ES-I3 (cell line): ENCODE measurements at regions not wholly inside any gene's neighbourhood (a gene's known extent, or its start where the extent isn't known, plus 50 kb on each side); places are given as distances from the start of the nearest gene placed in this dataset.

Source experiments
- H3K36me3 ChIP-seq: 2 replicates; pipeline ENCODE4 v1.6.1; 2013; ENCODE audit warnings: mild to moderate bottlenecking, low read length, control low read depth, moderate library complexity; ENCODE audit not compliant: insufficient read depth
- H3K4me1 ChIP-seq: 2 replicates; pipeline ENCODE4 v1.6.1; 2013; ENCODE audit warnings: mild to moderate bottlenecking, control low read depth, low read length; ENCODE audit not compliant: insufficient read depth
- H3K9ac ChIP-seq: 2 replicates; pipeline ENCODE4 v1.6.1; 2013; ENCODE audit warnings: low read depth, mild to moderate bottlenecking, low read length, moderate library complexity
- H3K9me3 ChIP-seq: 2 replicates; pipeline ENCODE4 v1.6.1; 2013; ENCODE audit warnings: mild to moderate bottlenecking, low read length, moderate library complexity; ENCODE audit not compliant: control insufficient read depth, insufficient read depth

GRCh38 chr14:84024231-84024820 is 1505.6 kb upstream of the FLRT2 start:
- Histone ChIP-seq H3K9ac (no peak overlapping the region), H3K9me3 (no peaks in the 10 kb centered on the region), H3K4me1 (no peaks in the 10 kb centered on the region), H3K36me3 (no peaks in the 10 kb centered on the region)

DNA sequence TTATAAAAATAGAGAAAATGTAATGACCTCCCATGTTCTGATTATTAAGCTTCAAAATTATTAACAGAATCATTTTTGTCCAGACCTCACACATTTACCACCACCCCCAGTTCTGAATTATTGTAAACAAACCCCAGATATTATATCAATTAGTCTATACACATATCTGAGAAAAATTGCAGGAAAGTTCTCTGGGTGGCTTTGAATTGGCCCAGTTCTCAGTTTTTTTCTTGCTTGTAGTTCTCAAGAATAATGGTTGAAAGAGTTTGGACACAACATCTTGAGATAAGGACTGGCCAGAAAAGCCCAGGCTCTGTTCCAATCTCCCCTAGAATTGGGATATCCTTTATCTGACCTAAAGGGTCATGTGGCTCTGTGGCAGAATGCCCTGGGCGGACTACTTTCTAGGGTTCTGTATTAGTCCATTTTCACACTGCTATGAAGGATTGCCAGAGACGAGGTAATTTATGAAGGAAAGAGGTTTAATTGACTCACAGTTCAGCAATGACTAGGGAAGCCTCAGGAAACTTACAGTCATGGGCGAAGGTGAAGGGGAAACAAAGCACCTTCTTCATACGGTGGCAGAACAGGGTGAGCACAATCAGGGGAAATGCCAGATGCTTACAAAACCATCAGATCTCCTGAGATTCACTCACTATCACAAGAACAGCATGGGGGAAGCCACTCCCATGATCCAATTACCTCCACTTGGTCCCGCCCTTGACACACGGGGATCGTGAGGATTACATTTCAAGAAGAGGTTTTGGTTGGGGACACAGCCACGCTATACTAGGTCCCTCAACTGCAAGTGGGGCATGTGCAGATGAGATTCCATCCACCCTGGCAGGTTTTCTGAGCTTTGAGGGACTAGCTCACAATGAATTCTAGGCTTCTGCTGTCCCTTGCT is 1504.6 kb upstream of the FLRT2 start:
- Histone ChIP-seq H3K4me1 (no peaks in the 10 kb centered on the region), H3K36me3 (no peaks in the 10 kb centered on the region), H3K9me3 (no peaks in the 10 kb centered on the region), H3K9ac (no peak overlapping the region)

GRCh38 chr14:84027351-84027750 is 1502.6 kb upstream of the FLRT2 start:
- H3K4me1 ChIP-seq = no peaks in the 10 kb centered on the region
- H3K9ac ChIP-seq = no peak overlapping the region
- no peaks in the 10 kb centered on the region for H3K36me3 ChIP-seq
- no peaks in the 10 kb centered on the region for H3K9me3 ChIP-seq

- Histone ChIP-seq H3K9ac (no peak overlapping the region), H3K9me3 (no peaks in the 10 kb centered on the region), H3K36me3 (no peaks in the 10 kb centered on the region), H3K4me1 (no peaks in the 10 kb centered on the region)
These were observed 1501.8 kb upstream of the FLRT2 start for GRCh38 chr14:84028080-84028604.

GRCh38 chr14:84029246-84029645 is 1500.7 kb upstream of the FLRT2 start:
- Histone ChIP-seq H3K36me3 (no peaks in the 10 kb centered on the region), H3K9ac (no peak overlapping the region), H3K4me1 (no peaks in the 10 kb centered on the region), H3K9me3 (no peaks in the 10 kb centered on the region)

GRCh38 chr14:84029720-84030119 is 1500.2 kb upstream of the FLRT2 start:
- H3K36me3 ChIP-seq = no peaks in the 10 kb centered on the region
- no peaks in the 10 kb centered on the region for H3K4me1 ChIP-seq
- H3K9me3 ChIP-seq = no peaks in the 10 kb centered on the region
- H3K9ac ChIP-seq = no peak overlapping the region

- no peak overlapping the region for H3K9ac ChIP-seq
- H3K9me3 ChIP-seq = no peaks in the 10 kb centered on the region
- no peaks in the 10 kb centered on the region for H3K36me3 ChIP-seq
- H3K4me1 ChIP-seq = no peaks in the 10 kb centered on the region
These were observed 1493.1 kb upstream of the FLRT2 start for GRCh38 chr14:84036840-84037239.

DNA sequence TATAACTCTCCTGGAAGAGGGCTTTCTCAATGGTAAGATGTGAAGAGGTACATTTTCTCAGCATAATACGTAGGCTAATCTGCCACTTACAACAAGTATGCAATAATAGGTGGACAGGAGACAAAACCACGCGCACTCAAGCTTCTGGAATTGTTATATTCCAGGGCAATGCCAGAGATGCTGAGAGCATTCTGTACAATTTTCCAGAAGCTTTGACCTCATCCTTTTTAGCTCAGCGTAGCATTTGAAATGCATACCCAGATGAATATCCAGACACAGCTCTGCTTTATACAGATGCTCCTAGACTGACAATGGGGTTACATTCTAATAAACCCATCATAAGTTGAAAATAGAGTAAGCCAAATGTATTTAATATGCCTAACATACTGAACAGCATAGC is 1492.4 kb upstream of the FLRT2 start:
- Histone ChIP-seq H3K9ac (no peak overlapping the region), H3K4me1 (no peaks in the 10 kb centered on the region), H3K36me3 (no peaks in the 10 kb centered on the region), H3K9me3 (no peaks in the 10 kb centered on the region)

GRCh38 chr14:84040101-84040500 is 1489.8 kb upstream of the FLRT2 start:
- no peaks in the 10 kb centered on the region for H3K36me3 ChIP-seq
- H3K9ac ChIP-seq = no peak overlapping the region
- no peaks in the 10 kb centered on the region for H3K9me3 ChIP-seq
- no peaks in the 10 kb centered on the region for H3K4me1 ChIP-seq

DNA sequence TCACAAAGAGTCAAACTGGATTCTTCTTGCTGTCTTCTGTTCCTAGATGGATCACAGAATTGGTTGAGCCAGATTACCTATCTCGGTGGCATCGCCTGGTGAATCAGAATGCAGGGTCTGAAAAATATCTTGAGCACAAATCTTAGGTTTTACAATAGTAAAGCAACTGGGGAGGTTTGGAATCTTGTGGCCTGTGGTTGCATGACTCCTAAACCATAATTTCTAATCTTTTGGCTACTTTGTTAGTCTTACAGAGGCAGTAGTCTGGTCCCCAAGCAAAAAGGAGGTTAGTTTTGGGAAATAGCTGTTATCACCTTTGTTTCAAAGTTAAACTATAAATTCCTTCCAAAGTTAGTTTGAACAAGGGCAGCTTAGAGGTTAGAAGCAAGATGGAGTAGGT is 1488.5 kb upstream of the FLRT2 start:
- no peaks in the 10 kb centered on the region for H3K36me3 ChIP-seq
- H3K4me1 ChIP-seq = no peaks in the 10 kb centered on the region
- H3K9me3 ChIP-seq = no peaks in the 10 kb centered on the region
- H3K9ac ChIP-seq = no peak overlapping the region

DNA sequence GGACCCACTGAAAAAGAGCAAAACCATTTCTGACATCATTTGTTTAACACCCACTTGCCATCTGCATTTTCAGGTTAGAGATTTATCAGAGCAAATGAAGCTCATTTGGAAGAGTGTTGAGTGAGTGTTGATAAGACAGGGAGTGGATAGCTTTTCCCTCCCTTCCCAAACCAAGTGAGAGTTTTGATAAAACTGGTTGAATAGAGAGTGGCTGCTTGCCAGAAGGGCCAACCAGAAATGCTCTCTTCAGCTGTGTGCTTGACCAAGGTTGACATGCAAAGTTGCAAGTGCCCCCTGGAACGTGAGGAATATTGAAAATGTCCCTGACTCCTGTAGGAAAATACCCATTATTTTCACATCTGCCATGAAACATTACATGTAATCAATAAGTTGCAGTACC is 1487.0 kb upstream of the FLRT2 start:
- no peak overlapping the region for H3K9ac ChIP-seq
- no peaks in the 10 kb centered on the region for H3K4me1 ChIP-seq
- H3K9me3 ChIP-seq = no peaks in the 10 kb centered on the region
- H3K36me3 ChIP-seq = no peaks in the 10 kb centered on the region

GRCh38 chr14:84064316-84065125 is 1465.4 kb upstream of the FLRT2 start:
- Histone ChIP-seq H3K9ac (no peak overlapping the region), H3K36me3 (no peaks in the 10 kb centered on the region), H3K9me3 (no peaks in the 10 kb centered on the region), H3K4me1 (no peaks in the 10 kb centered on the region)

DNA sequence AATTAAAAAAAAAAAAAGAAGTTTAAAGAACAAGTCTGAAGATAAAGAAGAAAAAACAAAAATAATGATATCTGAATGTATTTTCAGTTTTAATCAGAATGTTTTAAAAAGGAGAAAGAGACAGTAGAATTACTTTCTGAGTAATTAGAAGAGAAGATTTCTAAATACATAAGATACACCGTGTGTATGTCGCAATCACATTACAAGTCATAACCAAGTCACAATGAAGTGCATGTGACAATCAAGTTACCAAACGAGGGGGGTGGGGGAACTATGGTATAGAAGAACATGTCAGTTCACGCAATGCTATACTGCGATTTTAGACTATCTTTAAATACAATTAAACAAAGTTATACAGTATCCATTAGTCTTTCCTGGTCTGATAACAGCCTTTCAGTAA is 1464.1 kb upstream of the FLRT2 start:
- no peaks in the 10 kb centered on the region for H3K4me1 ChIP-seq
- no peak overlapping the region for H3K9ac ChIP-seq
- no peaks in the 10 kb centered on the region for H3K36me3 ChIP-seq
- no peaks in the 10 kb centered on the region for H3K9me3 ChIP-seq

- Histone ChIP-seq H3K9me3 (no peaks in the 10 kb centered on the region), H3K4me1 (no peaks in the 10 kb centered on the region), H3K9ac (no peak overlapping the region), H3K36me3 (no peaks in the 10 kb centered on the region)
These were observed 1461.7 kb upstream of the FLRT2 start for GRCh38 chr14:84068288-84068687.
